Heart left ventricle (tissue), 13 donors: ENCODE measurements at regions not wholly inside any gene's neighbourhood (a gene's known extent, or its start where the extent isn't known, plus 50 kb on each side); places are given as distances from the start of the nearest gene placed in this dataset.

ENCODE experiments used
- CTCF ChIP-seq, 12 donors: fragments of 200-600 bp; sonication (generic) in 4 of 12; IDR thresholded peaks; one replicate each; pipeline versions ENCODE4 v1.5.0 to v1.8.0; 2018 to 2022; ENCODE audit warnings: antibody characterized with exemption in 12 of 12, mild to moderate bottlenecking in 5 of 12
- POLR2A ChIP-seq, 2 donors: fragments of 450-650 bp; IDR thresholded peaks; one replicate each; pipeline ENCODE4 v1.6.1; 2017; ENCODE audit warnings: antibody characterized with exemption in 2 of 2, mild to moderate bottlenecking in 2 of 2, moderate library complexity in 2 of 2
- donor health status: ischemic (EF 13 %, LVEDD 7.1; RV severe dilation, severe dysfunction).
- donor health status: DM: no; HTN: yes; CAD: no.
- donor health status: DM: no; HTN: no; CAD: no.
- donor health status: ischemic (EF 25% LVEDD 6.9; RV normal size, moderate dysfunction).
- donor health status: ischemic (EF 25% LVEDD 5.7; RV mildly dilated, moderate dysfunction).
- donor health status: ischemic (EF 35%, LVEDD 5.7; RV mildly dilated, moderate dysfunction).
- donor health status: nonischemic (EF 11% LVEDD 7.7; RV severe dilation, severe dysfunction).
- donor health status: DM: yes; HTN: yes; CAD: no.
- donor health status: PGD.
- donor health status: ischemic (EF 29% LVEDD 5.4; RV normal size, mild dysfunction).
- donor health status: nonischemic (EF 23%, LVEDD 6.1; RV moderate dilation, normal function).

GRCh38 chr9:13487071-13487470 lies 207.6 kb upstream of the MPDZ start:
- no peak for TF ChIP-seq CTCF (IDR thresholded peaks at IDR 0.05)
- TF ChIP-seq POLR2A (IDR thresholded peaks at IDR 0.05): no peak
